CD14-positive monocyte (primary cell): ENCODE measurements at regions not wholly inside any gene's neighbourhood (a gene's known extent, or its start where the extent isn't known, plus 50 kb on each side); places are given as distances from the start of the nearest gene placed in this dataset.

Source experiments
- DNase-seq, 3 donors: peaks; one replicate each; pipeline ENCODE4 v3.0.0-alpha.2; 2011 to 2022
- H2AFZ ChIP-seq: 2 replicates; pipeline ENCODE4 v1.6.0; 2012; ENCODE audit warnings: mild to moderate bottlenecking, low read depth, low read length, inconsistent platforms; ENCODE audit not compliant: insufficient read depth, poor library complexity, severe bottlenecking
- H3K27ac ChIP-seq, 2 donors: 1 replicate in 1 of 2; 2 replicates in 1 of 2; pipeline ENCODE4 v1.5.1; 2012 to 2013; ENCODE audit warnings: low read length in 2 of 2, control low read depth in 1 of 2, inconsistent platforms in 1 of 2, low read depth in 1 of 2, mild to moderate bottlenecking in 1 of 2
- H3K27me3 ChIP-seq, 2 donors: one replicate each; pipeline versions ENCODE4 v1.6.0 to v1.6.1; 2011 to 2013; ENCODE audit warnings: low read length in 2 of 2; ENCODE audit not compliant: control insufficient read depth in 2 of 2, insufficient read depth in 2 of 2
- H3K36me3 ChIP-seq, 2 donors: replicated peaks in 1 of 2; 1 replicate in 1 of 2; 2 replicates in 1 of 2; pipeline versions ENCODE4 v1.5.1 to v1.6.1; 2012 to 2013; ENCODE audit warnings: low read length in 2 of 2, control low read depth in 1 of 2, inconsistent platforms in 1 of 2, mild to moderate bottlenecking in 1 of 2; ENCODE audit not compliant: insufficient read depth in 2 of 2, control insufficient read depth in 1 of 2
- H3K4me1 ChIP-seq, 2 donors: 1 replicate in 1 of 2; 2 replicates in 1 of 2; pipeline versions ENCODE4 v1.5.1 to v1.6.1; 2012 to 2013; ENCODE audit warnings: low read length in 2 of 2, control low read depth in 1 of 2, inconsistent platforms in 1 of 2, mild to moderate bottlenecking in 1 of 2, moderate library complexity in 1 of 2; ENCODE audit not compliant: insufficient read depth in 2 of 2, control insufficient read depth in 1 of 2
- H3K4me2 ChIP-seq: replicated peaks from 2 replicates; pipeline ENCODE3; 2012; ENCODE audit warnings: low read length, moderate library complexity, mild to moderate bottlenecking; ENCODE audit not compliant: poor library complexity, severe bottlenecking; ENCODE audit errors: extremely low read depth
- H3K4me3 ChIP-seq, 3 experiments: fragments of 200-600 bp in 1 of 3; sonication (generic) in 1 of 3; replicated peaks in 1 of 3; 1 replicate in 2 of 3; 2 replicates in 1 of 3; pipeline ENCODE4 v1.5.1; 2011 to 2013; ENCODE audit warnings: low read length in 3 of 3, mild to moderate bottlenecking in 3 of 3, control low read depth in 2 of 3, low read depth in 2 of 3, inconsistent platforms in 1 of 3, moderate library complexity in 1 of 3
- H3K79me2 ChIP-seq: 2 replicates; pipeline ENCODE4 v1.6.0; 2012; ENCODE audit warnings: mild to moderate bottlenecking, control low read depth, inconsistent platforms, low read length, moderate library complexity; ENCODE audit not compliant: insufficient read depth
- H3K9ac ChIP-seq: 2 replicates; pipeline ENCODE4 v1.6.0; 2017; ENCODE audit warnings: low read length, mild to moderate bottlenecking; ENCODE audit not compliant: insufficient read depth, poor library complexity, severe bottlenecking
- H3K9me3 ChIP-seq, 2 donors: replicated peaks in 1 of 2; 1 replicate in 1 of 2; 2 replicates in 1 of 2; pipeline versions ENCODE4 v1.5.1 to v1.6.1; 2012 to 2013; ENCODE audit warnings: low read length in 2 of 2, control low read depth in 1 of 2; ENCODE audit not compliant: control insufficient read depth in 1 of 2, insufficient read depth in 1 of 2
- H4K20me1 ChIP-seq: 2 replicates; pipeline ENCODE4 v1.6.0; 2012; ENCODE audit warnings: mild to moderate bottlenecking, low read length, control low read depth, moderate library complexity; ENCODE audit not compliant: insufficient read depth
- H3K27ac Mint-ChIP-seq, 7 donors: one replicate each; pipeline ENCODE4 v1.8.0; 2020; ENCODE audit warnings: mild to moderate bottlenecking in 7 of 7, mixed read lengths in 7 of 7, moderate library complexity in 6 of 7, inconsistent platforms in 2 of 7
- H3K27me3 Mint-ChIP-seq, 3 donors: one replicate each; pipeline ENCODE4 v1.8.0; 2021 to 2022; ENCODE audit warnings: low read depth in 3 of 3, mild to moderate bottlenecking in 3 of 3, mixed read lengths in 3 of 3, moderate library complexity in 3 of 3, inconsistent platforms in 1 of 3
- H3K36me3 Mint-ChIP-seq, 2 donors: one replicate each; pipeline ENCODE4 v1.8.0; 2020; ENCODE audit warnings: mixed read lengths in 2 of 2, inconsistent platforms in 1 of 2, mild to moderate bottlenecking in 1 of 2
- H3K4me1 Mint-ChIP-seq: one replicate; pipeline ENCODE4 v1.8.0; 2020; ENCODE audit warnings: mild to moderate bottlenecking, mixed read lengths
- H3K4me3 Mint-ChIP-seq, 2 donors: one replicate each; pipeline ENCODE4 v1.8.0; 2020; ENCODE audit warnings: mild to moderate bottlenecking in 2 of 2, mixed read lengths in 2 of 2, moderate library complexity in 1 of 2
- H3K9me3 Mint-ChIP-seq, 7 donors: one replicate each; pipeline ENCODE4 v1.8.0; 2020 to 2022; ENCODE audit warnings: mixed read lengths in 7 of 7, mild to moderate bottlenecking in 6 of 7, moderate library complexity in 6 of 7, inconsistent platforms in 2 of 7
- WGBS: methylation state at CpG from one replicate; pipeline ENCODE4 v1.1.5; 2013; ENCODE audit warnings: missing lambda C conversion rate; ENCODE audit not compliant: insufficient coverage; 5-methylcytosine and 5-hydroxymethylcytosine counted together
- intact Hi-C, 2 donors: fragments of 100-400 bp; cut with micrococcal nuclease; formaldehyde crosslinking; loops; one replicate each; pipeline versions ENCODE4 v1.15.0 to v1.15.1; 2023
- TF ChIP-seq, protein P1 (sequence below): fragments of 200-600 bp; IDR thresholded peaks from one replicate; pipeline ENCODE4 v1.8.0; 2022; ENCODE audit warnings: antibody characterized with exemption, mild to moderate bottlenecking

DNA sequence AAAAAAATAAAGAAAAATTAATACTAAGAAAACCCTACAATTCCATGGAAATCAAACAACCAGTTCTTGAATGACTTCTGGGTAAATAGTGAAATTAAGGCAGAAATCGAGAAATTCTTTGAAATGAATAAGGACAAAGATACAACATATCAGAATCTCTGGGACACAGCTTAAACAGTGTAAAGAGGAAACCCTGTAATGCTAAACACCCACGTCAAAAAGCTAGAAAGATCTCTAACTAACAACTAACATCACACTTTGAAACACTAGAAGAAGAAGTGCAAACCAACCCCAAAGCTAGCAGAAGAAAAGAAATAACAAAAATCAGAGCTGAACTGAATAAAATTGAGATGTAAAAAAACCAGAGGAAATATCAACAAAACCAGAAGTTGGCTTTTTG lies 114.6 kb upstream of the CD180 start:
- no CpG with 5 or more reads among the region's 2 CpGs for WGBS
- Histone ChIP-seq H3K4me2 (no peak overlapping the region), H2AFZ (no peak overlapping the region), H3K27me3 (no peaks in the 10 kb centered on the region), H3K9ac (no peak overlapping the region), H3K79me2 (no peaks in the 10 kb centered on the region), H3K27ac (no peak overlapping the region), H3K36me3 (no peaks in the 10 kb centered on the region), H3K4me1 (peaks cover 8 to 17% of the 10 kb centered on the region in 2 donors), H3K4me3 (no peak overlapping the region), H3K9me3 (no peaks in the 10 kb centered on the region), H4K20me1 (no peaks in the 10 kb centered on the region)
- Mint-ChIP-seq H3K27ac (no peak overlapping the region), H3K9me3 (peaks cover 0 to 9% (median 4%) of the 10 kb centered on the region in 7 donors), H3K4me1 (peaks cover 20% of the 10 kb centered on the region), H3K4me3 (no peak overlapping the region), H3K27me3 (no peaks in the 10 kb centered on the region), H3K36me3 (peaks cover 0 to 1% of the 10 kb centered on the region in 2 donors)
- no peak for DNase-seq
- intact Hi-C loops = no loop called here
- TF ChIP-seq, protein P1, sequence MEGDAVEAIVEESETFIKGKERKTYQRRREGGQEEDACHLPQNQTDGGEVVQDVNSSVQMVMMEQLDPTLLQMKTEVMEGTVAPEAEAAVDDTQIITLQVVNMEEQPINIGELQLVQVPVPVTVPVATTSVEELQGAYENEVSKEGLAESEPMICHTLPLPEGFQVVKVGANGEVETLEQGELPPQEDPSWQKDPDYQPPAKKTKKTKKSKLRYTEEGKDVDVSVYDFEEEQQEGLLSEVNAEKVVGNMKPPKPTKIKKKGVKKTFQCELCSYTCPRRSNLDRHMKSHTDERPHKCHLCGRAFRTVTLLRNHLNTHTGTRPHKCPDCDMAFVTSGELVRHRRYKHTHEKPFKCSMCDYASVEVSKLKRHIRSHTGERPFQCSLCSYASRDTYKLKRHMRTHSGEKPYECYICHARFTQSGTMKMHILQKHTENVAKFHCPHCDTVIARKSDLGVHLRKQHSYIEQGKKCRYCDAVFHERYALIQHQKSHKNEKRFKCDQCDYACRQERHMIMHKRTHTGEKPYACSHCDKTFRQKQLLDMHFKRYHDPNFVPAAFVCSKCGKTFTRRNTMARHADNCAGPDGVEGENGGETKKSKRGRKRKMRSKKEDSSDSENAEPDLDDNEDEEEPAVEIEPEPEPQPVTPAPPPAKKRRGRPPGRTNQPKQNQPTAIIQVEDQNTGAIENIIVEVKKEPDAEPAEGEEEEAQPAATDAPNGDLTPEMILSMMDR = no peak

DNA sequence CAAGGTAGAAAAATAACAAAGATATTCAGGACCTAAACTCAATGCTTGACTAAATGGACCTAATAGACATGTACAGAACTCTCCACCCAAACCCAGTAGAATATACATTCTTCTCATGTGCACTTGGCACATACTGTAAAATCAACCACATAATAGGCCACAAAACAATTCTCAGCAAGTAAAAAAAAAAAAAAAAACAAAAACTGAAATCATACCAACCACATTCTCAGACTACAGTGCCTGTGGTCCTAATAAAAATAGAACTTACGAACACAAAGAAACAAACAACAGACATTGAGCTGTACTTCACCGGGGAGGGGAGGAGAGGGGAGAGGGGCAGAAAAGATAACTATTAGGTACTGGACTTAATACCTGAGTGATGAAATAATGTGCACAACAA lies 114.1 kb upstream of the CD180 start:
- no peaks in the 10 kb centered on the region for H3K36me3 ChIP-seq
- H3K4me2 ChIP-seq = no peak overlapping the region
- no peak overlapping the region for H3K9ac ChIP-seq
- H2AFZ ChIP-seq = no peak overlapping the region
- no peak overlapping the region for H3K27ac Mint-ChIP-seq
- H3K27me3 Mint-ChIP-seq = no peaks in the 10 kb centered on the region
- no peak overlapping the region for H3K27ac ChIP-seq
- no peaks in the 10 kb centered on the region for H3K27me3 ChIP-seq
- H3K9me3 ChIP-seq = no peaks in the 10 kb centered on the region
- peaks cover 10 to 20% of the 10 kb centered on the region in 2 donors for H3K4me1 ChIP-seq
- no peak overlapping the region for H3K4me3 ChIP-seq
- no CpG with 5 or more reads among the region's 2 CpGs for WGBS
- TF ChIP-seq, protein P1 = no peak
- peaks cover 0 to 9% (median 4%) of the 10 kb centered on the region in 7 donors for H3K9me3 Mint-ChIP-seq
- DNase-seq = no peak
- H3K79me2 ChIP-seq = no peaks in the 10 kb centered on the region
- intact Hi-C loops = no loop called here
- peaks cover 0 to 1% of the 10 kb centered on the region in 2 donors for H3K36me3 Mint-ChIP-seq
- no peak overlapping the region for H3K4me3 Mint-ChIP-seq
- H3K4me1 Mint-ChIP-seq = peaks cover 20% of the 10 kb centered on the region
- H4K20me1 ChIP-seq = no peaks in the 10 kb centered on the region
